HG02623 (cell line): ENCODE measurements at regions not wholly inside any gene's neighbourhood (a gene's known extent, or its start where the extent isn't known, plus 50 kb on each side); places are given as distances from the start of the nearest gene placed in this dataset.
"Not testable (repeated sequence)": the region's sequence is repeated elsewhere in the genome, so short reads cannot be mapped to it uniquely, and the experiment has no call there.

Experiments
- ATAC-seq: cut with Tn5 transposase; IDR thresholded peaks from one replicate; pipeline ENCODE4 v1.9.1; 2021; ENCODE audit warnings: moderate library complexity; ENCODE audit not compliant: unreplicated experiment

DNA sequence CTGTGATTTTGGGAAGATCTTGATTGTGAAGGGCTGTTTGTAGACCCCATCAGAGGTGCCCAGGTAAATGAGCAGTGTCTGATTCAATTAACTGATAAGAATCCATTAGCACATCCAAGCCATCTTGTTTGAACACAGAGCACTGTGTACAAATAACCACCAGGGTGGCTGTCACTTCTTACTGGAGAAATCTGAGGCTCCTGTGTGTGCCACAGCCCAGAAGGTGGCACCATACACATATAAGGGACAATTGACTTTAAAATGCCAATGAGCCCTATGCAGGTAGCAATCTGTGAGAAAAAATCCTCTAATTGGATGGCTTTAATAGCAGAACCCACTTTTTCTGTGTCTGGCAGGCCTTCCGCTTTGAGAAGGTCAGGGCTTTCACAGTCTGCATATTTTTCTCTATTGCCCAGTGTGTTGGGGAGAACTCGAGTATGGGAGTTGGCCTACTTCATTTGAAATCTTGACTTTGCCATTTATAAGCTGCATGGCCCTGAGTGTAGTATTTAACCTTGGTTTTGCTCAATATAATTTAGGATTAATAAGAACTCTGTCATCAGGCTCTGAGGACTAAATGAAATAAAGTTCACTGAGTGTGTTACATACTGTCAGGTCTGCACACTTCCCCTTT, 517.4 kb downstream of the CCSER2 start:
- ATAC-seq, result no peak

DNA sequence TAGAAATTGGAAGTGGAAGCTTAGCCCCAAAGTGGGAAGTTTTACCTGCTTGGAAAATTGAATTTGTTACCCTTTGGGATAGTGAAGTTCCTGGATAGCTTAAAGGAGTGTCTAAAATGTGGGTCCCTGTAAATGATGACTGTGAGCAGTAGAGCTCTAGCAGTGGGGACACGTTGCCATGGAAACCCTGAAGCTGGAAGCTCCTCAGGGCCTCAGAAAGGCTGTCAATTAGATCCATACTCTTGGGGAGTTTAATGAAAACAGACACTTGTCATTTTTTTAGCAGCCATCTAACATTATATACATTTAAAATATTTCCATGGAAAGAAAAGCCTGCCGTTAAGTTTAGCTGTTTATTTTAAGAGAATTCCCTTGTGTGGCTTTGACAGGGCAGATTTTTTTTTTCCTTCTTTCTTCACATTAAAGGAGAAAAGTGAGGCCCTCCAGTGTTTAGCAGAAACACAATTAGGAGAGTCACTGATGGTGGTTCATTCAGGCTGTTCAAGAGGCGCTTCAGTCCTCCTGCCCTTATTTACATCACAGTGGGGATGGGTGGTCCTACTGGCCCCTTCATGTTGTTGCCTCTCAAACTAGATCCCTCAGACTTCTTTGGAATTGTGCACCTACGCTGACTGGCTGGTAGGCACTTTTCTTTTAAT, 518.4 kb downstream of the CCSER2 start:
- ATAC-seq, result no peak

DNA sequence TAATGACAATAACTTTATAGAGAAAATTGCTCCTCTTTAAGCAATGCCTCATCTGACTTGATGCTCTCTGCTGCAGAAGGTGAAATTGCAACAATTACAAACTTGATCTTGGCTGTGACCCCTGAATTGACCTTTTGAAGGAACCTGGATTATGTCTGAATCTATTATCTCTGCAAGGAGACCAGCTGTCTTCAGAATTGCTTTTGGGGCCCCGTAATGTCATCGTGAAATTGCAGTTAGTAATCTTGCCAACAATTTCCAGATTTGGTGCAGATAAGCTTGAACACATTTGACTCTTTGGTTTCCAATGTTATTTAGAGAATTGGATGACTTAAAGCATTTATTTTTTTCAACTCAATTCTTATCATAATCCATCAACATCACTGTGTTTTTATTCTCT, 520.6 kb downstream of the CCSER2 start:
- no peak for ATAC-seq

DNA sequence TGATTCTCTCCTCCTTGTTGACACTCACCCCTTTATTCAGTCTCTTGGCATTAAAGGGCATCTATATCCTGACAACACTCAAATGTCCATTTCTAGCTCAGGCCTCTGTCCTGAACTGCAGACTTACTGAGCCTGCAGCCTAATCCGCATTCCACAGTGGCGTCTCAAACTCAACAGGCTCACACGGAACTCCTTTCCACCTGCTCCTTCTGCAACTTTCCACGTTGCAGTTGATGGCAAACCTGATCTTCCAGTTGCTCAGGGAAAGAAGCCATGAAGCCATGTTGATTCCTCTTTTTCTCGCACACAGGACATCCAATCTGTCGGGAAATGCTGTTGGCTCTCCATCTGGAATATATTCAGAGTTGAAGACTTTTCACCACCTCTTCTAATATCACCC, 522.4 kb downstream of the CCSER2 start:
- ATAC-seq, result no peak

DNA sequence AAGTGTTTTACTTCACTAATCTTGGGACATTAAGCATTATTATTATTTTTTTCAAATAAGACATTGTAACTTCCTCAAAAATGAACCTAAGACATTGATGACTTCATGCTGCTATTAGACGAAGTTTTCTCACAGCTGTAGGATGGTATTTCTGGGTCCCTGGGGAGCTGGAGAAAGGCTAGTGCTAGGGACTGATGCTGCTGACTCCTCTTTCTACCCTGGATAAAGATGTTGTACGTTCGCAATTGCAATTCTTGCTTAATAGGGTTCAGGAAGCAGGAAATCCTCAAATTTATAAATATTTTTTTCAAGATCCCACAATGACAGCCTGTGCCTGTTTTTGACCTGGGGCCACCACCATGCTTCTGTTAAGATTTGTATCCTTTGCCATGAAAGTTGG, 526.0 kb downstream of the CCSER2 start:
- ATAC-seq, result no peak

DNA sequence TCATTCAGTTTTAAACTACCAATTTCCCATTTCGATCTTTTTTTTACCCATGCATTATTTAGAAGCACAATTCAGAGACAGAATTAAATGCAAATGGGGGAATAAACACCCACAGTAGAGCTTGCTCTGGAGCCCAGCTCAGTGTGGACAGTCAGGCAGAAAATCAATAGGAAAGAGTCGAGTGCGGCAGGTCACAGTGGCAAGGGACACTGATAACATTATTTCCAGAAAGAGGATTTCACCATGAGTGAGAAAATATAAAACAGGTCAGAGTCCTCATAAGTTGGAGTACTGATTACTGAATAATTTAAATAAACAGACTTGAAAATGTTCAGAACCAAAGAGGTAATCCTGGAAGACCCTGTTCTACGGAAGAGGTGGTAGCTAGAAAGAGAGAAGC, 532.5 kb downstream of the CCSER2 start:
- ATAC-seq, result no peak

DNA sequence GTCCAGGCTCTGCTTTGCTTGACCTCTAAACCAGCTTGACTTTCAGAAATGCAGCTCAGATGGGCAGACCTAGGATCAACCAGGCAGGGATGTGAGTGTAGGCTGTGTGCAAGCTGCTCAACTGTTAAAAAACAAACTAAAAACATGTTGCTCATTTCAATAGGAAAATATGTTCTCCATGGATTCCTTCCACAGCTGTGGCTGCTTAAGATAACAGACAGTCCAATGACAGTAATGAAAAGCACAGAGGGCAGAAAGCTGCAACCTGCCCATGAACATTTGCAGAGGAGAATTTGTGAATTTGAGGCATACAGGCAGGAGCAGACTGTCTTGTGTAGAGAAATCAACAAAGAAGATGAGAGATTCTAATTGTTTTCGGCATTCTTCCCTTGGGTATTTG, 534.2 kb downstream of the CCSER2 start:
- ATAC-seq, result no peak

DNA sequence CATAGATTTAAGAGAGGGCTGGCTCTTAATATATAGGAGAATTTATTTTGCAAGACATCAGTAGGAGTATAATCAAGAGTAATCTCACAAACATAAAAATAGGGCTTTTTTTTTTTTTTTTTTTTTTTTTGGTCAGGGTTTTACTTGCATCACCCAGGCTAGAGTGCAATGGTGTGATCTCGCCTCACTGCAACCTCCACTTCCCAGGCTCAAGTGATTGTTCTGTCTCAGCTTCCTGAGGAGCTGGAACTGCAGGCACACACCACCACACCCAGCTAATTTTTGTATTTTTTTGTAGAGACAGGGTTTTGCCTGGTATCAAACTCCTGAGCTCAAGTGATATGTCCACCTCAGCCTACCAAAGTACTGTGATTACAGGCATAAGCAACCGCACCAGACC, 535.3 kb downstream of the CCSER2 start:
- no peak for ATAC-seq

DNA sequence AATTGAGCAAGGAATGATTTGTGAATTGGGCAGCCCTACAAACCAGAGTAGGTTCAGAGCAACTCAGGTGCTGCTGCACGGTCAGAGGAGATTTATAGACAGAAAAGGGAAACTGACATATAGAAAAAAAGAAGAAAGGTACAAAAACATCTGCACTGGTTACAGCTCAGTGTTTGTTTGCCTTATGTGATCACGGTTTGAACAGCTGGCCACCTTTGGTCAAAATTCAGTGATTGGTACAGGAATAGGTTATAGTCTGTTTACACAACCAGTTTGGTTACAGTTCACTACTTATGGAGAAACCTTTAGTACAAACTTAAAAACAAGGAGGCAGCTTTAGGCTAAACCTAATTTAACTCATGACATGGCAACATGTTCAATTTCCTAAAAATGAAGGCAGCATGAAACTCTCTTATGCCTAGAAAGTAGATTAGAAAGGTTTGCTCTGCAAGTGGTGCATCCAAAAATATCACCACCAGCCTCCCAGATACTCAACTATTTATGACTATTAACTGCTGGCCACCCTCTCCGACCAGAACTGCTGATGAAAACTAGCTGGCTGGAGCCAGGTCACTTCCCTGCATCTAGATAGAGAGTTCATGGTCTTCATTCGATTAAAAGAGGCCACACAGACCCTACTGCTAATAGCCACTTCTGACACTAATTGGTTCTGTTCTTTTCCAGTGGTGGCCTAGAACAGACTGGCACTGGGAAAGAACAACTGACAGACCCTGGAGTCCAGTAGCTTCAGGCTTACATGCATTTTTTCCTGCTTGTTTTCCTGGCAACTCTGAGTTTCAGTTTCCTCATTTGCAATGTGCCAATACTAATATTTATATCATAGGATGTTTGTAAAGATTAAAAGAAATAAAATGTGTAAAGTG, 548.0 kb downstream of the CCSER2 start:
- ATAC-seq, result no peak

DNA sequence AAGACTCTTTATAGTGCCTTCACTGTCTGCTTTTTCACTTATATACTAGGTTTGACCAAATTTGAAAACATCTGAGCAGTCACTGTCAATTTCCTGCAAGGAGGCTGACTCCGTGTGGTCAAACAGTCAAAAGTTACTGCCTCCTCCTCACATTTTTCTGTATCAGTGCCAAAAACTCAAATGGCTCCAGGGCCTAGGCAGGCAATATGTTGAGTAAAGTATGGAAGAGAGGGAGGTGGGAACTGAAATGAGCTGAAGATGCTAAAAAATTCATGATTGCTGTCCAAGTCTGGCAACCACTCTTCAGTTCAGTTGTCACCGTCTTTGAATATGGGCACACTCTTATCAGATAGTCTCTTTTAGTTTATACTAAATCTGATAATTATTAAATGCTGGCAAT, 551.6 kb downstream of the CCSER2 start:
- ATAC-seq, result no peak

DNA sequence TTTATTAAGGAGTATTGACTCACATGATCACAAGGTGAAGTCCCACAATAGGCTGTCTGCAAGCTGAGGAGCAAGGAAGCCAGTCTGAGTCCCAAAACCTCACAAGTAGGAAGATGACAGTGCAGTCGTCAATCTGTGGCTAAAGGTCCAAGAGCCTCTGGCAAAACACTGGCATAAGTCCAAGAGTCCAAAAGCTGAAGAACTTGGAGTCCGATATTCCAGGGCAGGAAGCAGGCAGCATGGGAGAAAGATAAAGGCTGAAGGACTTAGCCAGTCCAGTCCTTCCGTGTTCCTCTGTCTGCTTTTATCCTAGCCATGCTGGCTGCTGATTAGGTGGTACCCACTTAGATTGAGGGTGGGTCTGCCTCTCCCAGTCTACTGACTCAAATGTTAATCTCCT, 553.3 kb downstream of the CCSER2 start:
- ATAC-seq, result not testable (repeated sequence)

DNA sequence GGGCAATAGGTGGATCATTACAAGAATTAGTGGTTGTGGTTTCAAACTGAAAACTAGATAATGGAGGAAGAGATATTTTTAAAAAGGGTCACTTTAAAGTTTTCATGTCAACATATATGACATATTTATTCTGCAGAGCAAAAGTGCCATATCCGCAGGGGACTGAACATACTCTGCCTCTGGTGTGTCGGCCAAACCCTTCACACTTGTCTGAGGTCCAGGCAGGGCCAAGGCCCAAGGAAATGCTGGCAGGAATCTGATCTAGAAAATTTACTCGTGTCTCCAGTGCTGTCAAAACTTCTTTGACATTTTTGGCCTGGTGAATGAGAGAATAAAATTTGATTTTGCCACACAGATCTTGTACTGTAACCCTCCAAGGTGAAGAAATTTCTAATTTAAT, 562.3 kb downstream of the CCSER2 start:
- no peak for ATAC-seq

DNA sequence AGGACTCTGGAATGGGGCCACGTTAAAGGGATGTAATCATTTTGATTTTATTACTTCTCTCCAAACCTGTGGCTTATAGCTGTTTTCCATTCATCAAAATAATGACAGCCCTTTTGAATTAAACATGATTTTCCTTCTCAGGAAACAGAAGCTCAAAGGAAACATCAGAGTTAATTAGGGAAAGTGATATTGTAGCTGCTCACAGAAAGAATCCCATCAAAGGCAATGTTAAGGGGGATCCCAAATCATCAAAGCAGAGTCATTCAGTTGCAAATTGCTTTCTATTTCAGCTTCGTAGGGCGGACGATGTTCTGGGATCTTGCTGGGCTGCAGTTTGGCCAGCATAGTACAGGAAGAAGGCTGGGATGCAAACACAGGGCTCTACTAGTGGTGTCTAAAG, 563.2 kb downstream of the CCSER2 start:
- ATAC-seq, result no peak

DNA sequence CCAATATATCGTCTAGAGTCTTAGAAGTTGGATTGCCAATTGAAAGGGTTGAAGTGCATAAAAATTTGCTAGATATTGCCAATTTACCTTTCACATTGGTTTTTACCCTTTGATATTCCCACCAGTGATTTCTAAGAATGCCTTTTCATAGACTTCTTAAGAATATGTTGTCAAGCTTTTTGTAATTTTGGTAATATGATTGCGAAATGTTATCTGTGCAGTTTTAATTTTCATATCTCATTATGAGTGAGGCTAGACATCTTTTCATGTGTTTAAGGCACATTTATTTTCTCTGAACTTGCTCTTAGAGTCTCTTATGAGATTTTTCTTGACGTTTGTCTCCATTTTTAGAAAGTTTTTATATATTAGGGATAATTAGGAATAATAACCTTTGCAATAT, 567.2 kb downstream of the CCSER2 start:
- ATAC-seq, result no peak

DNA sequence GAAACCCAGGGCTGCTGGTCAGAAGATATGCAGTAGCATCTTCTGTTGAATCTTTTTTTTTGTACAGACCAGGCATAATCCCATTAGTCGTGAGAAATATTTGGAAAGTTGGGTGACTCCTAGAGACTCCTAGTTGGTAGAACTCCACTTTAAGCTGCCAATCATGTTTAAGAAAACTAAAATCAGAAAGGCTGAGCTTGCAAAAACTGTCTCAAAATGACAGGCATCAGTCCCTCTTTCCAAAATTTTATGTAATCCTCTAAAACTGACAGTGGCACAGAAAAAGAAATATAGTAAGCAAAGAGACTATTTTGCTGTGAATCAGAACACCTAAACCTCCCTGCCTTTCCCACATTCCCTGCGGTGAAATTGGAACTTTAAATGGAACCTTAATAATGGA, 568.5 kb downstream of the CCSER2 start:
- ATAC-seq, result no peak

DNA sequence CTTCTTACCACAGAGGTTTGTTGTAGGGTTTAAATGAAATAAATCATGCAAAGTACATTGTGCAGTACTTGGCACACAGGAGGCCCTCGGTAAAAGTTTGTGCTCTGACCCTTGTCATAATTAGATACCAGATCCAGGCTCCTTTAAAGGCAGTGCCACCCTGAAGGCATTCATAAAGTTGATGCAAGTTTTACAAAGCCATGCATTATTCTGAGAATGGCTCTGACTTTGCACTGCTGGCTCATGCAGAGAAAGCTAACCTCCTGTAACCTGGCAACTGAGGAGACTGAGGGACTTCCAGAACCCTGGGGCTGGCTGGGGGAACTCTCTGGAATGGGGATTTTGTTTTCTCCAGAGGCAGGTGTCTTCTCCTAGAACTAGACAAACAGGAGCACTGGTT, 570.9 kb downstream of the CCSER2 start:
- no peak for ATAC-seq

DNA sequence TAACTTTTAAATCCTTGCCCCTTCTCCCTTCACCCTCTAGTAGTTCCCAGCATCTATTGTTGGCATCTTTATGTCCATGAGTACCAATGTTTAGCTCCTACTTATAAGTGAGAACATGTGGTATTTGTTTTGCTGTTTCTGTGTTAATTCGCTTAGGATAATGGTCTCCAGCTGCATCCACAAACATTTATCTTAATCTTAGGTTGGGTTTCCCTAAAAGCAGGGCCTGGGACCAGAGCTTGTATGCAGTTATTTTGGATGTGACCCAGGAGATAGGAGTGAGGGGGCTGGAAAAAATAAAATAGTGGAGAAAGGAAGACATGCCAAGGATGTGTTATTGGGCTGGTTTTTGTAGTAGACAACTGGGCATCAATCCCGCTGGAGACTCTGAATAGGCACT, 571.8 kb downstream of the CCSER2 start:
- no peak for ATAC-seq

DNA sequence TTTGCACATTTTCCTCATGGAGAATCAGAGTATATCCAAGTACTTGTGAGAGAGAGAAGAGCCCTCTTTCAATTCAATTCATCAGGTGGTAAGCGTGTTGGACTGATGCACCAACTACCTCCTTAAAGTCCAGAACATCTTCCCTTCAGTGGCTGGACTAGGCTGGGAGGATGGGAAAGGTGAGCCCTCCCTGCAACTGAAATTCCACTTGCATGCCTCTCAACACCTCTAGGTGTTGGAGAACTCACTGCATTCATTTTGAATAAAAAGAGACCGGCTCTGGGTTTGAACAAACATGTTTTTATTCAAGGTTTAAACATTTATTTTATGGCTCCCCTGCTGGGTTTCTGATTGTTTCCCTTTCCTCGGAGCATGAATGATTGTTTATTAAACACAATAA, 573.5 kb downstream of the CCSER2 start:
- ATAC-seq, result no peak

DNA sequence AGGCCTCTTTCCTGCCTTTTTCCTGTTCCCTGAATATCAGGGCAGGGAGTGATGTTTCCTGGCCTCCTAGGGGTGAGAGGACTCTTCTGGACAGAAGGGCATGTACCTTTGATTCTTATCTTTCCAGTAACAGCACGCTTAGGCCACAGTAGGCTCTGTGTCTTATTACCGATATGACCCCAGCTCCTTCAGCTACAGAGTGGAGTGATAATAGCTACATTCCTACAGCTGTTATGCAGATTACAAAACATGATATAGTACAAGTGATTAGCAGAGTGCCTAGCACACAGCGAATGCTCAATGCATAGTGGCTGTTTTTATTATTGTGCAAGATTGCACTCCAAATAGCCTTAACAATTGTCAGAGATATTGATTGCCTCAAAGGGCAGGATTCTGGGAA, 574.2 kb downstream of the CCSER2 start:
- ATAC-seq, result no peak

DNA sequence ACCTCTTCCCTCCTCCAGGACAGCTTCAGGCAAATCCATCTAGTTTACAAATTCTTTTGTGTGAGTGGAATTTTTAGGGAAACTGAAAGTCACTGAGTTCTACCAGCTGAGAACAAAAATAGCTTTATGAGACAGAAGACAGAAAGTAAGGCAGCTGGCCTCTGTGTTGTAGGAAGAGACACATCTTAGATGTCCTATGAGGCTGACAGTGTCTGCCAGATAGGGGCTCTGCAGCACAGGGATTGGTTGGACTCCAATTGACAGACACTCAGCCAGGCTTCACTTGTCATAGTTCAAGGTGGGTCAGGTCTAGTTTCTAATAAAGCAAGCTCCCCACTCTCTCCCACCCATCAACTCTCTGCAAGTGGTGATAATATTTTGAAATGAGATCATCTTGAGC, 574.9 kb downstream of the CCSER2 start:
- no peak for ATAC-seq

DNA sequence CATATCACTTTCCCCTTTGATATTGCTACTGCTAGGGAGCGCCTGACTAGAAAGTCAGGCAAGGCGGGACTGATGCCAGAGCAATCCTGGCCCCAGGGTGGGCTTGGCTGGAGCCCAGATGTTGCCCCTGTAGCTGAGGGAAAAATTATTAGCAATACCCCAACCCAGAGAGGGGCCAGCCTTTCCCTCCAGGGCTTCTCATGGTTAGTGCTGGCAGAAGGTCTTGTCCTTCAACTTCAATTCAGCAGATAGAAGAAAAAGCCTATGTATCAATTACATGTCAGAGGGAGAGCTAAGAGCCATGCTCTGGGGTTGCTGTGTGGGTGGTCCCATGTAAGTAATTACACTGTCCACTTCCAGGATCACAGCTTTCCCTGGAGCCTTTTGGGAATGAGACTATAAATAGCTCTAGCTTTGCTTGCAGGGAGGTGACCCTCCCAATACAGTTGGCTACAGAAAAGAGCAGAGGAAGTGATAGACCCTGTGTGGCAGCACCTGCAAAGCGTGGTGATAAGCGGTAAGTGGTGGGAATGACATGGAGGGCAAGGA, 579.1 kb downstream of the CCSER2 start:
- no peak for ATAC-seq

DNA sequence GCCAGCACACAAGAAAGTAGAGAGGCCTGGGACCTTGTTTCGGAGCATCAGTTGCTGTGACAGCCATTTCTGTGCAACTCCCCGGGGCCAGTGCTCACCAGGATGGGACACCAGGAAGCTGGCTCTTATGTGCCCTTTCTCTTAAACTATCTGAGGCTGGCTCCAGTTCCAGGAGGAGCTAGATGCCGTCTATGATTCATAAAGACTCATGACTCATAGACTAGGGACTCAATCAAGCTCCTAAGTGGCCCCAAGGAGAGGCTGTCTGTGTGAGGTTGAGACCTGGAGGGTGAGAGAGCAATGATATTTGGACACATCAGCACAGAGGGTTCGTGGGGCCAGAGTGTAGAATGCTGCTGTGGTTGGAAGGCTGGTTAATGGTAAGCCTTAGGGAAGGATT, 580.1 kb downstream of the CCSER2 start:
- no peak for ATAC-seq
